Fibroblast of the conjunctiva (primary cell): ENCODE measurements at regions not wholly inside any gene's neighbourhood (a gene's known extent, or its start where the extent isn't known, plus 50 kb on each side); places are given as distances from the start of the nearest gene placed in this dataset.
"Not testable (repeated sequence)": the region's sequence is repeated elsewhere in the genome, so short reads cannot be mapped to it uniquely, and the experiment has no call there.

Experiments used
- DNase-seq: peaks from one replicate; pipeline ENCODE4 v3.0.0-alpha.2; 2010; ENCODE audit warnings: low read depth

- DNase-seq: no peak
Observed at GRCh38 chr2:224110811-224111210, 71.7 kb upstream of the SERPINE2 start.

DNA sequence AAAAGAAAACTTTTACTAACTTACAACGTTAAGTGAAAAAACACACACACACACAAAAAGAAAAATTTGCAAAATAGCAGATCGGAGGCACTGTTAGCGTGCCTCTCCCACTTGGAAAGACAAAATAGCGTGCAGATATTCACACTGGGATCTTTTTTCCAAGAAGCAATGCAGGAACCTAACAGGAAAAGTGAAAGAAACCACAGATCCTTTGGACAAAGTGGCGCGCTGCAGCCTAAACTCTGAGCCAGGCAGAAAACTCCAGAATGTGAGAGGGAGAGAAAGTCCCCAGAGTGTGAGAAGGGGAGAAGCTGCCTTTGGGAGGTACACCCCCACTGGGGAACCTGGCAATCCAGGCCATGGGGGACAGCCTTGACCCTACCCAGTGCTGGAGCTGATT, 70.7 kb upstream of the SERPINE2 start:
- no peak for DNase-seq

DNA sequence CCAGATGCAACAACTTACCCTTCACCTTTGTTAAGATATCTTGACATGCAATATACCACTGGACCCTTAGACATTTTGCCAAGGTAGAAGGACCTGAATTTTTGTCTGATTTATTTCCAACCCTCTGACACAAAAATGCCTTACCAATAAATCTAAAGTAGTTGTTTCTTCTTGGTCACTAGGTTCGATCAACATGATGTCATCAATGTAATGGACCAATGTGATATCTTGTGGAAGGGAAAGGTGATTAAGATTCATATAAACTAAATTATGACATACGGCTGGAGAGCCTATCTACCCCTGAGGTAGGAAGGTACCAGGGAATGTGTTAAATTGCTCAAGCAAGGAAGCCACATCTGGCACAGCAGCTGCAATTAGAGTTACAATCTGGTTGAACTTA, 67.7 kb upstream of the SERPINE2 start:
- no peak for DNase-seq

DNA sequence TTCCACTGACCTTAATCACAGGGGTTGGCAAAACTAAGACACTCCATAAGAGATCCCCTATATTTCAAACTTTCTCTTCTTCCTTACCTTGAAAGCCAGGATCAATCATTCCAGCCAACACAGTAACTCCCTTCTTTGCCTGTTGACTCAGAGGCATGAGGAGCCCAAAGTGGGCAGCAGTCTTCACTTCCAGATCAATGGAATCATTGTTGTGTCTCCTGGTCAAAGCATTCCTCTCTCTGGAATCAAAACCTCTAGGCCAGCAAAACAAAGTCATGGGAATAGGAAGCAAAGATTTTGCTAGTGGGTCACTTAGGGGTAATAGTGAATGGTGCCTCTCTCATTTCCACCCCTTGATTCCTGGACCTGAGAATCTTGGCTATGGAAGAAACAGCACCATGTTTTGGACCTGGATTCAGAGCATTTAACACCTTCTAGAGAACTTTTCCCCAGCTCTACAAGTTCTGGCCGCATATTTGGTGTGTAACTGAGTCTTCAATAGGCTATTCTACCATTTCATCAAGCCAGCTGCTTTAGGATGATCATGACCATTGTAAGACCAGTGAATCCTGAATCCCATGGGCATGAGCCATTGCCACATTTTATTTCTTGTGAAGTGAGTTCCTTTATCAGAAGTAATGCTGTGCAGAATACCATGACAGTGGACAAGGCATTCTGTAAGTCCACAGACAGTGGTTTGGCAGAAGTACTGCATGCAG, 65.7 kb upstream of the SERPINE2 start:
- DNase-seq: no peak

DNA sequence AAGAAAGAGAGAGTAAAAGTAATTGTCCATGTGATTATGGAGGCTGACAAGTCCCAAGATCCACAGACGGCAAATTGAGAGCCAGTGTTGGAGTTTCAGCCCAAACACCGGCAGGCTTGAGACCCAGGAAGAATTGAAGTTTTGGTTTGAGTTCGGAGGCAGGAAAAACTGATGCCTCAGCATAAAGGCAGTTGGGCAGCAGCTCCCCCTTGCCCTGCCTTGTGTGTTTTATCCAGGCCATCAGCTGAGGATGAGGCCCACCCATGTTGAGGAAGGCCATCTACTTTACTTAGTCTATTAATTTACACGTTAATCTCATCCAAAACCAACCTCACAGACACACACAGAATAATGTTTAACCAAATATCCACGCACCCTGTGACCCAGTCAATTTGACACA, 64.6 kb upstream of the SERPINE2 start:
- no peak for DNase-seq

DNA sequence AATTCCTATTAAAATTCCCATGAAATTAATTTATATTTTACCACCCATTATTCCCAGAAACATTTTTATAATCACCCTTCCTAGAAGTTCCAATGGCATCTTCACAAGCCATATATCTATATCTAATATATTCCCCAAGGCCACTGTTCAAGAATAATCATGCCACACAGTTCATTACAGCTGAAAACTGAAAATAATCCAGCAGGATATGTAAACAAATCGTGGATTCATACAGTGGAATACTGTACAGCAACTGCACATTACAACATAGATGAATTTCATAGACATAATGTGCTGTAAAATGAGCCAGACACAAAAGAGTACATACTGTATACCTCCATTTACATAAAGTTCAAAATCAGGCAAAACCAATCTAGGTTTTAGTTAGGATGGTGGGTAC, 63.9 kb upstream of the SERPINE2 start:
- DNase-seq: no peak

DNA sequence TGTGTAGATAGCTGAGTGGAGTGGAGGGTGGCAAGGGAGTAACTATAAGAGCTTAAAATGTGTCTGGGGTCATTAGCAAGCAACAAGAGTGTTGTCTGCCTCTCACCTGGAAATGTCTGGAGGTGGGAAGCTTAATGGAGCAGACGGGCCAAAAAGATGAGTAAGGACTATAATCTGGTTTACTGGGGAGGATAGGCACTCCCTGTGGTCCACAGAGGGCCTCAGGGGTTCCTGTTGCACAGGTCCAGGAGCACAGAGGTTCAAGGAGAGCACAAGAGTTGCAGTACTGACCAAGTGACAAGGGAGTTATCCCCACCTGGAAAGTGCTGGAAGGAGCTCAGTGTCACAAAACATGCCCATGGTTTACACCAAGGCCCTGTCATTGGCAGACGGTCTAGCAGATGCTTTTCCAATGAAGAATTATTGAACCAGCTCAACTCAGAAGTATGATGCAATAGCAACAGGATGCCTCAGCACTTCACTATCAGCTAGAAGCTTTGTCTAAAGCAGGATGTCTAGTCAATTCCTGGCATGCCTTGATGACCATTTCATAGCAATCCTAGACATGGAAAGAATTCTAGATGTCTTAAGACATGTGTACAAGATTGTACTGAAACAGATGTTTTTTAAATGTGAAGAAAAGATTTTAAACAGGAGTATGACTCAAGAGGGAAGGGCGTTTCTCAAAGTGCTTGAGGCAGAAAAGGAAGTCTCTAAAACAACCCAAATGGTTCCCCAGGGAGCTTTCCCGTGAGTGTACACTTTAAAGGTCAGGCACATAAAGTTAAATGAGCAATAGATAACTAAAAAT, 62.9 kb upstream of the SERPINE2 start:
- peak; percentile 90 for DNase-seq

DNA sequence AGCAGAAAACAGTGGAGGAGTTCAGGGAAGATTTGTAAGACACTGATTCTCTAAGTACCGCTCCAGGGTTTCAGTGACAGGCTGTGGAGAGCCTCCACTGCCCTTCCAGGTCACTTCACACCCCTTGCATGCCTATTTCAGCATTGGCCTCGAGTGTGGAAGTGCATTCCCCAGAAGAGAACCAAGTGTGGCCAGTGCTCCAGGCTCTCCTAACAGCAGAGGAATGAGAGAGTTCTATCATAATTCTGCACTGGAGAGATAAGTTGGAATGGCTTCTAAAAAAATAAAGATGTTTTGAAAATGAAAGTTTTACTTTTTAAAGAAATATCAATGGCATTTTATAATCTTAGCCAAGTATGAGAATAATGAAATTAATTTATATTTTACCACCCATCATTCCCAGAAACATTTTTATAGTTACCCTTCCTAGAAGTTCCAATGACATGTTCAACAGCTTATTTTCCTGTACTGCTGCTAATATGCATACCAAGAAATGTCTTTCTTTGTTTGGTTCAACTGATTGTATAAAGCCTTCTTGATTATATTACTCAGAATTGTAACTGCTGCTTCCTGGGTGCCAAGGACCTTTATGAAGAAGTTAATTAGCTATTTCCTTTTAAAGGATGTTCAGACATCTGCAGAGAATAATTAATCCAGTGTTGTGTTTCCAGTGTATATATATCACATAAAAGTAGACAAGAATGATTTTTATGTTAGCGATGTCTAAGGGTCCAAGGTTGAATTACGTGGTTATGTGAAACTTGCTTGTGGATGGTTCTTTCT, 61.0 kb upstream of the SERPINE2 start:
- DNase-seq: no peak

- no peak for DNase-seq
Observed at GRCh38 chr2:224098481-224099230, 59.6 kb upstream of the SERPINE2 start.

DNA sequence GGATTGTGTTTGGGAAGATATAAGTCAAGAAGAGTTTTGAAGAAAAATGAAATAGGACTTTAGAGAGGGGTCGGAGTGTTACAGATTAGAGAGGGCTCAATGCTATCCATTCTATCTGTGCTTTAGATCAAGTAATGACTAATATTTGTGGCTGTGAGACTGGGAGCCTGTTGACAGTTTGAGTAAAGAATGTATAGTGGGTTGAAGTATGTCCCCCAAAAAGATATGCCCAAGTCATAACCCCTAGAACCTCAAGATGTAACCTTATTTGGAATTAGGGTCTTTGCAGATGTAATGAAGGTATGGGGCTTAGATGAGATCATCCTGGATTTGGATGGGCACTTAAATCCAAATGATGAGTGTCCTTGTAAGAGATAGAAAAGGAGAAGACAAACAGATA, 55.3 kb upstream of the SERPINE2 start:
- no peak for DNase-seq

DNA sequence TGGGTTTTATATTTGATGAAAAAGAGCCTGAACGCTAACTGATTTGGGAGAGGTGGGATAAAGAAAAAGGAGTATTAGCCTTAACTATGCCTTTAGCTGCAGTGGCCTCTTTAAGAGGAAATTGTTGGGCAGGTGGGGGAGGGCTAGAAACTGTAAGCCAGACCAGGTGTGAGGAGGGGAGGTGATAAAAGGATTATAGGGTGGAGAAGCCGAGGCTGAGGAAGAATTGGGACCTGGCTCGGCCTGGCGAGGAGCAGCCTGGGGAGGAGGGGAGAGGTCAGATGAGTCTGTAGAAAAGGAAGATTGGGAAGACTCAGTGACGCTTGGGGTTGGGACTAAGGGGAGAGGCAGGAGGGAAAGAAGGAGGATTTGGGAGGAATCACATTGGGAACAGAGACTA, 52.6 kb upstream of the SERPINE2 start:
- DNase-seq: not testable (repeated sequence)

DNA sequence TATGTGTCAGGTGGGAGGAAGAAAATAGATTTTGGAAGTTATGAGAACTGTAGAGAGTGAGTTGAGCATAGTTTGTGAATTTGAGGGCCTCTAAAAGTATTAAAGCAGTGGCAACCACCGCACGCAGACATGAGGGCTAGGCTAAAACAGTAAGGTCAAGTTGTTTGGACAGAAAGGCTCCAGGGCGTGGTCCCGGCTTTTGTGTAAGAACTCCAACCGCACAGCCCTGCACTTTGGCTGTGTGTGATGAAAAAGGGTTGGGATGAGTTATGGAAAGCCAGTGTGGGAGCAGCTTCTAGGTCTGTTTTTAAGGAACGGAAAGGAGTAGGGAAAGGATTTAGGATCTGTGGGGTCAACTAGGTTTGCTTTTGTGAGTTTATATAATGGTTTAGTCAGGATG, 50.5 kb upstream of the SERPINE2 start:
- not testable (repeated sequence) for DNase-seq
